Head of caudate nucleus (tissue), 42 donors: ENCODE measurements at regions not wholly inside any gene's neighbourhood (a gene's known extent, or its start where the extent isn't known, plus 50 kb on each side); places are given as distances from the start of the nearest gene placed in this dataset.
"Not testable (repeated sequence)": the region's sequence is repeated elsewhere in the genome, so short reads cannot be mapped to it uniquely, and the experiment has no call there.

Experiments
- DNase-seq, 42 donors: peaks; one replicate each; pipeline versions ENCODE4 v3.0.0 to v3.0.0-alpha.2; 2020 to 2021; ENCODE audit warnings: mixed read lengths in 7 of 42
- intact Hi-C: fragments of 100-400 bp; cut with DNase I; formaldehyde crosslinking; loops from one replicate; pipeline ENCODE4 v1.15.0; 2022

DNA sequence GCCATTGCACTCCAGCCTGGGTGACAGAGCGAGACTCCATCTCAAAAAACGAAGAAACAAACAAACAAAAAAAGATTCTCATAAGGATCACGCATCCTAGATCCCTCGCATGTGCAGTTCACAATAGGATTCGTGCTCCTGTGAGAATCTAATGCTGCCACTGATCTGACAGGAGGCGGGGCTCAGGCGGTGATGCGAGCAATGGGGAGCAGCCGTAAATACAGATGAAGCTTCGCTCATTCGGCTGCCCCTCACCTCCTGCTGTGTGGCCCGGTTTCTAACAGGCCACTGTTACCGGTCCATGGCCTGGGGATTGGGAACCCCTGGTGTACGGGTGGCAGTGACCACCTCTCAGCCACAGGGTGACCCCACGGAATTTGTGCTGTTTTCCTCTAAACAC, 98.2 kb upstream of the MRI1 start:
- no peak for DNase-seq
- intact Hi-C loops = no loop called here

DNA sequence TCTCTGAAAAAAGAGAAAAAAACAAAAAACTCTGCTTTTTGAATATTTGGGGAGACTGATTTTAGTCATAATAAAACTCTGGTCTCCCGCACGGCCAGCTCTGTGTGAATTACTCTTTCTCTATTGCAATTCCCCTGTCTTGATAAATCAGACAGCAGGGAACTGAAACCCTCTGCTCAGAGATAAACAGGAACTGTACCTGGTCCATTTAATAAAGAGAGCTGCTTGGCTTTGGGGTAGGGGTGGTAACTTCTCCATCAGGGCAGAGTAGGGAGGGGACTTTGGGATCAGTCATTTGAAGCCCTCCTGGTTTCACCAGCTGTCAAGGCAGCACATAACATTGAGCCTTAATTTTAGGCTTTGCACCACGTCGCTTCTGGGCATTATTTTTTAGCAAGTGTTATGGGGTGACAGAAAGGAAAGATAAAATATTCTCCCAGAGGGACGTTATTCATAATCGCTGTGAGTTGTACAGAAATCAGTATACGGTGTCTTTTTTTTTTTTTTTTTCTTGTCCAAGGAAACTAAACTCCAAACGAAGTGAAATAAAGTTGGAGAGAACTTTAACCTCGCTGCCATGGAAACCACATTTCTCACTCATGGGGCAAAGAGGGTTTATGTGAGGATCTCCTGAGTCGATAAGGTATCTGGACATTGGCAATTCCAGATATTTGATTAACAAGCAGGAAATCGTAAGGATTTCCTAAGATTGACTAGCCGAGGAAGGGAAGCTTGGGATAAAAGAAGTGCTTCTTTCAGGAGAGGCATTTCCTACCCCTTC, 99.0 kb upstream of the MRI1 start:
- DNase-seq = no peak
- intact Hi-C loops = no loop called here

- DNase-seq = no peak
- intact Hi-C loops = no loop called here
These were observed 111.3 kb upstream of the MRI1 start for GRCh38 chr19:13652810-13653590.

GRCh38 chr19:13646758-13647157, 117.6 kb upstream of the MRI1 start:
- DNase-seq = no peak

DNA sequence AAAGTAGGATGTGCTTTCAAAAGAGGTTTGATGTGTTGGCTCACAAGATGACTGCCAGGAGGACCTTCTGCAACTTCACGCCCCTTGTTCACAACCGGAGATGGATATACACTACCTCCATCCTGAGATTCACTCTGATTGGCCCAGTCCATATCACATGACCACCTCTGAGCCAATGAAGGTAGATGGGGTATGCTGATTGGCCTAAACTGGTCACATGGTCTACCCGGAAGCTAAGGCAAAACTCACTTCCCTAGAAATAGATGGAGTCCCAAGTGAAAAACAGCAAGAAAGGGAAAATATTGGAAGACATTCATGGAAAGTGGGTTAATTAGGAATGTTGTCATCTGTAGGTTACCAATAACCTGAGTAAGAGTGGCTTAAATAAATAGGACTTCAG, 119.7 kb upstream of the MRI1 start:
- intact Hi-C loops = no loop called here
- DNase-seq = no peak

More at GRCh38 chr19:13646758-13647157, 117.6 kb upstream of the MRI1 start:
- intact Hi-C loops = no loop called here

DNA sequence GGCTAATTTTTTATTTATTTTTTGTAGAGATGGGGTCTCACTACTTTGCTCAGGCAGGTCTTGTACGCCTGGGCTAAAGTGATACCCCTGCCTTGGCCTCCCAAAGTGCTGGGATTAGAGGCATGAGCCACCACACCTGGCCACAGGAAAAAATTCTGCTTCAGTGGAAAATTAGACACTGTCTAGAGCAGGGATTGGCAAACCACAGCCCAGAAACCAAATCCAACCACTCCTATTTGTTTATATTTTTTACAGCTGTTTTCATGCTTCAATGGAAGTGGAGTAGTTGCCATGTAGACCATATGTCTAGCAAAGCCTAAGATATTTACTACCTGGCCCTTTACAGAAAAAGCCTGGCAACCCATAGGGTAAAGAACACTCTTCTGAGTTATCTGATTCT, 123.7 kb upstream of the MRI1 start:
- intact Hi-C loops = no loop called here
- no peak for DNase-seq

DNA sequence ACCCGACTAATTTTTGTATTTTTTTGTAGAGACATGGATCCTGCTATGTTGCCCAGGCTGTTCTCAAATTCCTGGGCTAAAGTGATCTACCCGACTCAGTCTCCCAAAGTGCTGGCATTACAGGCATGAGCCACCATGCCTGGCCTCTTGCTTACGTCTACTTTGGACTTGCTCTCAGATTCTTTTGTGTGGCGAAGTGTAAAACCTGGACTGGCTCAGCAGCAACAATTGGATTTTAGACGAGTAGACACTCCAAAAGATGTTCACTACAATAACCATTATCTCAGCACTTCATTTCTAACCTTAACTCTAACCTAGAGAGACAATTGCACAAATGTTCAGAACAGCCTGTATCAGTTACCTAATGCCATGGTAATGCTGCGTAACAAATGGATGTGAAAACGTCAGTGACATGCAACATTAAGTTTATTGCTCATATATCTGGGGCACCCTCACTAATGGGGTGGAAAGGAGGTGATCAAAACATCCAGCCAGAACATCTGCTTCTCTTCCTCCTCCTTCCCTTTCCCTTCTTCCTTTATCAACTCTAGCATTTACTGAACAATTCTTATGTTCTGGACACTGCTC, 124.9 kb upstream of the MRI1 start:
- intact Hi-C loops = no loop called here
- no peak for DNase-seq

DNA sequence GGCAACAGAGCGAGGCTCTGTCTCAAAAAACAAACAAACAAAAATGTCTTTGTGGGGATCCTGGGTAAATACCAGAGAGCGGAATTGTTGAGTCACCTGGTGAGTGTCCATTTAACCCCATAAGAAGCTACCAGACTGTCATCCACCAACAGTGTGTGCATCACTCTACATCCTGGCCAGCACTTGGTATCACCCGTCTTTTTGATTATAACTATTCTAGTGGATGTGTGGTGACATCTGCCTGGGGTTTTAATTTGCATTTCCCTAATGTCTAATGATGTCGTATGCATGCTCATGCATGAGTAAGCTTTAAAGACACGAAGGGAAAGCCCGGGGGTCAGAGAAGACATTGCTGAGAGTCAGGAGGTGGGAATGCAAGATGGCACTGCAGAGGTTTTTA, 126.7 kb upstream of the MRI1 start:
- no peak for DNase-seq
- intact Hi-C loops = no loop called here

- no peak for DNase-seq
- intact Hi-C loops = no loop called here
These were observed 128.4 kb upstream of the CACNA1A start for GRCh38 chr19:13634658-13635057.

DNA sequence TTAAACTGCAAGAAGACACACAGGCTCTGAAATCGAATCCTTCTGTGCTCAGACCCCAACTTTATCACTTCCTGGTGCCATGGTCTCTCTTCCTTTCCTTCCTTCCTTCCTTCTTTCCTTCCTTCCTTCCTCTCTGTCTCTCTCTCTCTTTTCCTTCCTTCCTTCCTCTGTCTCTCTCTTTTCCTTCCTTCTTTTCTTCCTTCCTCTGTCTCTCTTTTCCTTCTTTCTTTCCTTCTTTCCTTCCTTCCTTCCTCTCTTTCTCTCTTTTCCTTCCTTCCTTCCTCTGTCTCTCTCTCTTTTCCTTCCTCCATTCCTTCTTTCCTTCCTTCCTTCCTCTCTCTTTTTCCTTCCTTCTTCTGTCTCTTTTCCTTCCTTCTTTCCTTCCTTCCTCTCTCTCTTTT, 127.2 kb upstream of the CACNA1A start:
- intact Hi-C loops = no loop called here
- no peak for DNase-seq

- DNase-seq = no peak
- intact Hi-C loops = no loop called here
These were observed 126.8 kb upstream of the CACNA1A start for GRCh38 chr19:13633109-13633508.

DNA sequence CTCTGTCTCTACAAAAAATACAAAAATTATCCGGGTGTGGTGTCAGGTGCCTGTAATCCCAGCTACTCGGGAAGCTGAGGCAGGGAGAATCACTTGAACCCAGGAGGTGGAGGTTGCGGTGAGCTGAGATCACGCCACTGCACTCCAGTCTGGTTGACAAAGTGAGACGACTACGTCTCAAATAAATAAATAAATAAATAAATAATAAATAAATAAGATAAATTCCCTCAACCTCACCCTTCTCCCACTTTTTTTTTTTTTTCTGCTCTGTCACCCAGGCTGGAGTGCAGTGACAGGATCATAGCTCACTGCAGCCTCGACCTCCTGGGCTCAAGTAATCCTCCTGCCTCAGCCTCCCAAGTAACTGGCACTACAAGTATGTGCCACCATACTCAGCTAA, 125.9 kb upstream of the CACNA1A start:
- DNase-seq, intact Hi-C loops: not testable (repeated sequence)

DNA sequence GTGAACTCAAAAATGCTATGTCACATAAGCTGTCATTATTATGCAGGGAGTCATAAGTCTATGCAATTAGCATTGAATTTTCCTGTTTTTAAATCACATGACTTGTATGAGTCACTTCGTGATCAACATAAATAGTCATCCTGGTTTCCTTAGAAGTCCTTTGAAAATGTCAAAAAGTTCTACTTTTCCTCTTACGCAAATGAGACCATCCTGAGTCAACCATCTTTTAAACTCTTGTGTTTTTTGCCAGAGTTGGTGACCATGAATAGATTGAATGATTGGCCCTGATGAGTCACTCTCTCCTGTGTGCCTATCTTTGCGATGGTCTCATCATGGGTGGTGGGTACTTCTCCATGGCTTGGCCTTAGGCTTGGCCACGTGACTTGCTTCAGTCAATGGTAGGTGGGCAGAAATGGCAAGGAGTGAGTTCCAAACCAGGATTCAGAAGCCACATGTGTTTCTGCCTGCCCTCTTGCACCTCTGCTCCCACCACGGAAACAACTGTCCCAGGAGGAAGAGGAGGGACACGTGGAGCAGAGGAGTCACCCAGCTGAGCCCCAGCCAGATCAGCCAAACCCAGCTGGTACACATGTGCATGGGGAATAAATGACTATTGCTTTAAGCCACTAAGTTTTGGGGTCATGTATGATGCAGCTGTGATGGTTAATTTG, 123.5 kb upstream of the CACNA1A start:
- intact Hi-C loops = no loop called here
- no peak for DNase-seq

DNA sequence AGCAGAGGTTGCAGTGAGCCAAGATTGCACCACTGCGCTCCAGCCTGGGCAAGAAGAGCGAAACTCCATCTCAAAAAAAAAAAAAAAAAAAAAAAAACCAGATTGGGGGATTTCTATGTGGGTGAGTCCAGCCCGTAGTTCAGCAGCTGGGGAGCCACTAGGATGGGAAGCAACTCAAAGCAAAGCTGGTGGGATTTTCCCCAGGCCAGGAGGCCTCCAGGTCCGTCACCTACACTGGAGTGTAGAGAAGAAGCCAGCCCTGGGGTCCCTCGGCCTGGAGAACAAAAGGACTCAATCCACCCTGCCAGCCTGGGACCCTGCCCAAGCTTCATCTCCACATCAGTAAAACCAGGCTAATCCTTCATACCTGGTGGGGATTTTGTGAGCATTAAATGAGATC, 121.3 kb upstream of the CACNA1A start:
- intact Hi-C loops = no loop called here
- no peak for DNase-seq

DNA sequence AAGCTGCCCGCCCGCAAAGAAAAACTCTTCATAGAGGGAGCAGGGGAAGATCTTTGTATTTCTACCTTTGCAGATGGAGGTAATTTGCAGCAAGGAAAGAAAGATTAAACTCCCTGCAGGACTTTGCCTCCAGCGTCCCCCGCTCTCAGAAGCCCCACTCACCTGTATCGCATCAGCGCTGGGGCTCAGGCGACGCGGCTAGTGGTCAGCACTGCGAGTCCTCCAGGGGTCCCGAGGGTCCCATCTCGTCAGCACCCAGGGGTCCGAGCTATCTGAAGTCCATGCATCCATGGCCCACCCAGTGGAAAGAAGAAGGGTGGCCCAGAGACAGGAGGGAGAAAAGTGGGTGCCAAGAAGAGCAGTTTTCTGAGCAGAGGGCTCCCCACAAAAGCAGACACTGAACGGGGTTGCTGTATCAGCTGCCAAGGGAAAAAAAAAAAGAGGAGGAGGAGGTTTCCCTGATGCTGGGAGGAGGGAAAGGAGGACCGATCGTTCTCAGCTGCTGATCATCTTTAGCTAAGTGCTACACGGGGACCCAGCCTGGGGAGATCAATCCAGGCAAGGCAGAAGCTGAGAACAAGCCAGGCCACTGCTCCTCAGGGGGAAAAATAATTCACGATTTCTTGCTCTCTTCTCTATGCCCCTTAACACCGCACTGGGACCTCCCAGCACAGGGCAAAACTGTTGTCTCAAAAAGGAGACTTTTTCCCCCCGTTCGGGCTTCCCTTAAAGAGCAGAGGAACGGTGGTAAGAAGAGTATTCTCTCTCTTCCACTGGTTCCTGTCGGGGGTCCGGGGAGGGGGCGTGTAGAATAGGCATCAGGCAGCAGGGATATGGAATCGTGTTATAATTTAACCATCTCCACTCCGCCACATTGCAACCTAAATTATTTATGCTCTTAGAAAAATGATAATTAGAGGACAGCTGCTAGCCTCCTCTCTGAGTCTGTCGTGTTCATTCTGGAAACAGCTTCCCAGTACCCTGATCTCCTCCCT, 117.7 kb upstream of the CACNA1A start:
- DNase-seq = peak in 24 of 42 donors; percentile 13 to 63 (median 36)
- intact Hi-C loops = no loop called here

DNA sequence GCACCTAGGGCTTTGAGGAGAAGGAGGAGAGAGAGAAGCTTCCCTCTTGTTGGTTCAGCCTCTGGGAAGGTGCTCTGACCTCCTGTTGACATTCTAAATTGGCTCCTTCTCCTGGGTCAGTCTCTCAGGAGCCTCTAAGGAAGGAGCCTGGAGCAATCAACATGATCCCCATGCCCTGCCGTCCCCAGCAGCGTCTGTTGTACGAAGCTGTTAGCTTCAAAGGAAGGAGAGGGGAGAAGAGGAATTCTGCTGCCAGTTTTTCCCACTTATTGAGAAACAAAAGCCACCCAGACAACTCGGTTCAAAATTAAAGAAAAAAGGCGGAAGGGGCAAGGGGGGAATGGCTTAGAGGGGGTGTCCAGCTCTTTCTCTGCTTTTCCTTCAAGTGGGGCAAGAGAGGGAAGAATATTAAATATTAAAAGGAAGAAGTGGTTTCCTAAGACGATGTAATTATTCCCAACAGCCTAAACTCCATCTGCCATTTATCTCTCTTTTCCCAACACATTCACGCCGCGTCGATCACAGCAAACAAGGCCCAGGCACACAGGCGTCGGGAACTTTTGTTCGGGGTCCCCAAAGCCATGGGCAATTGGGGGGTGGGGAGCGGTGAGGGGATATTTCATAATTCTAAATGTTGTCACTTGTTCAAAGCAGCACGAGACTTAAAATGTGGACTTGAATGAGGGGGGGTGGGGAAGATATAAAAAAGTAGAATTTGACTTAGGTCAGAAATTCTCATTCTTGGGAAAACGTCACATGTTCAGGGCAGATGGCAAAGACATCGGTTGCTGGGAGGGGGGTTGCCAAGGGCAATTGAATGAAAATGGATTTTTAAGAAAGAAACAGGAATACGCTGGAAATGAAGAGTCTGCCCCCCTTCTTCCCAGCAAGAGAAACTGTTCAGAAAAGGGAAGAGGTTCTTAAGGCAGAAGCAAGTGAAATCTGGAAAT, 116.8 kb upstream of the CACNA1A start:
- peak in 1 of 42 donors; percentile 9 for DNase-seq

DNA sequence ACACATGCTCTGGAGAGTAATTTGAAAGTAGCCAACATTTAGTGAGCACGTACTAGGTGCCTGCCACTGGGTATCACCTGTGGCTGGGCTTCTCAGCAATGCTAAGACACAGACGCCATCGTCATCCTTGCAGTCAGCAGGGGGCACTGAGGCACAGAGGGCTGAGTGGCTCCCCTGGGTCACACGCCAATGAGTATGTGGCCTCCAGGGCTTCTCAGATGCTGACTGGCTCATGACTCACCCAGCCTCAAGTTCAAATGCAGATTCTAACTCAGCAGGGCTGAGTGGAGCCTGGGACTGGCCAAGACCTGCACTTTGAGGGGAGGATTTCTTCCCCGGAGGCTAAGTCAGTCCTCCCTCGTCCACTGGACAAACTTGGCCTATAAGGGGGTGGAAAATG, 115.1 kb upstream of the CACNA1A start:
- intact Hi-C loops = no loop called here
- DNase-seq = peak in 7 of 42 donors; percentile 5 to 68 (median 40)

More for the DNA sequence above, 116.8 kb upstream of the CACNA1A start:
- intact Hi-C loops = no loop called here
